WERI-Rb-1 (cell line): ENCODE measurements at regions not wholly inside any gene's neighbourhood (a gene's known extent, or its start where the extent isn't known, plus 50 kb on each side); places are given as distances from the start of the nearest gene placed in this dataset.
"Not testable (repeated sequence)": the region's sequence is repeated elsewhere in the genome, so short reads cannot be mapped to it uniquely, and the experiment has no call there.

Source experiments
- DNase-seq: peaks from one replicate; pipeline ENCODE4 v3.0.0-alpha.2; 2020
- H3K27ac ChIP-seq: fragments of 250-450 bp; sonication (Bioruptor Pico); 2 replicates; pipeline ENCODE4 v1.5.1; 2020; ENCODE audit warnings: mild to moderate bottlenecking, moderate library complexity
- H3K27me3 ChIP-seq: fragments of 250-450 bp; sonication (Bioruptor Pico); 2 replicates; pipeline ENCODE4 v1.5.1; 2021; ENCODE audit warnings: mild to moderate bottlenecking, low read depth, moderate library complexity; ENCODE audit not compliant: insufficient read depth, severe bottlenecking
- H3K36me3 ChIP-seq: fragments of 250-450 bp; sonication (Bioruptor Pico); 2 replicates; pipeline ENCODE4 v1.5.1; 2020; ENCODE audit warnings: mild to moderate bottlenecking, moderate library complexity
- H3K4me3 ChIP-seq: 2 replicates; pipeline ENCODE4 v1.5.1; 2011; ENCODE audit warnings: low read depth, mild to moderate bottlenecking, control low read depth, low read length
- H3K9me3 ChIP-seq: fragments of 250-450 bp; sonication (Bioruptor Pico); 2 replicates; pipeline ENCODE4 v1.5.1; 2021; ENCODE audit warnings: mild to moderate bottlenecking, moderate library complexity; ENCODE audit not compliant: severe bottlenecking
- TF ChIP-seq, protein P1 (sequence below): IDR thresholded peaks from 2 replicates; pipeline ENCODE4 v1.5.1; 2011; ENCODE audit warnings: low read depth, mild to moderate bottlenecking, control low read depth, inconsistent platforms, low read length

DNA sequence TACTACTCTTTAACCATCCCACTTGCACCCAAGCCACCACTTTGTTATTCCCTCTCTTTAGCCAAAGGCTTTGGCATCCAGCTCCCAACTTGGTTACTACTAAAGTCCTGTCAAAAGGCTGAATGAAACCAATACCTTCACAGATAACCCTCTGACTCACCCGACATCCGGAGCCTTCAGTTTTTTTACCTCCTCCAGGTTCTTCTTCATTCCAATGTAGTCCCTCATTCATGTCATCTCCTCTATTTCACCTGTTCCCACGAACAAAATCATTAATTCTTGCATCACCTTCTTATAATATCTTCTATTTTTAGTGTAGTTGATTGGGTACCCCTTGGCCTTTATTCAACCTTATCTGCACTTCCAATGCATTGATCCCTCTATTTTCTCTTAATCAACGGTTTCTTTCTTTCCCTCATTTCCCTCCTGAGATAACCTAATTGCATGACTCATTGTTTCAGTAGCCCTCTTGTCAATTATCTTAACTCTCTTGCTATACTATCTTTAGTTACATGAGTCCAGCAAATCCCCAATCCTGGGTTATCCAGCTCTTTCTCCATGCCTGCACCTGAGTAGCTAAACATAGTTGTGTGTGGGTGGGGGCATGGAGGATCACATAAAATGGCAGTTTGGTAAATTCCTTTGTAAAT, 87.2 kb upstream of the COL1A2 start:
- Histone ChIP-seq H3K4me3 (no peak overlapping the region), H3K27me3 (no peaks in the 10 kb centered on the region), H3K9me3 (no peaks in the 10 kb centered on the region), H3K27ac (no peak overlapping the region), H3K36me3 (no peaks in the 10 kb centered on the region)
- TF ChIP-seq, protein P1, sequence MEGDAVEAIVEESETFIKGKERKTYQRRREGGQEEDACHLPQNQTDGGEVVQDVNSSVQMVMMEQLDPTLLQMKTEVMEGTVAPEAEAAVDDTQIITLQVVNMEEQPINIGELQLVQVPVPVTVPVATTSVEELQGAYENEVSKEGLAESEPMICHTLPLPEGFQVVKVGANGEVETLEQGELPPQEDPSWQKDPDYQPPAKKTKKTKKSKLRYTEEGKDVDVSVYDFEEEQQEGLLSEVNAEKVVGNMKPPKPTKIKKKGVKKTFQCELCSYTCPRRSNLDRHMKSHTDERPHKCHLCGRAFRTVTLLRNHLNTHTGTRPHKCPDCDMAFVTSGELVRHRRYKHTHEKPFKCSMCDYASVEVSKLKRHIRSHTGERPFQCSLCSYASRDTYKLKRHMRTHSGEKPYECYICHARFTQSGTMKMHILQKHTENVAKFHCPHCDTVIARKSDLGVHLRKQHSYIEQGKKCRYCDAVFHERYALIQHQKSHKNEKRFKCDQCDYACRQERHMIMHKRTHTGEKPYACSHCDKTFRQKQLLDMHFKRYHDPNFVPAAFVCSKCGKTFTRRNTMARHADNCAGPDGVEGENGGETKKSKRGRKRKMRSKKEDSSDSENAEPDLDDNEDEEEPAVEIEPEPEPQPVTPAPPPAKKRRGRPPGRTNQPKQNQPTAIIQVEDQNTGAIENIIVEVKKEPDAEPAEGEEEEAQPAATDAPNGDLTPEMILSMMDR = no peak
- DNase-seq = no peak

DNA sequence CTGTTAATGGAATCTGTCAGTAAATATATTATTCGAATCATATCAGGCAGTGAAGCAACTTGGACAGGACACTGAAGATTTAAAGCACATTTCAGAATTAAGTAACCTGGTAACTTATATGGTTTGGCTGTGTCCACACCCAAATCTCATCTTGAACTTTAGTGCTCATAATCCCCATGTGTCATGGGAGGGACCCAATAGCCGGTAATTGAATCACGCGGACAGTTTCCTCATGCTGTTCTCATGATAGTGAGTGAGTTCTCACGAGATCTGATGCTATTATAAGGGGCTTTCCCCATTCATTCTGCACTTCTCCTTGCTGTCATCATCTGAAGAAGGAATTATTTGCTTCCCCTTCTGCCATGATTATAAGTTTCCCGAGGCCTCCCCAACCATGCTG, 83.2 kb upstream of the COL1A2 start:
- peak; percentile 26 for DNase-seq
- no peaks in the 10 kb centered on the region for H3K9me3 ChIP-seq
- H3K27me3 ChIP-seq = no peaks in the 10 kb centered on the region
- no peaks in the 10 kb centered on the region for H3K36me3 ChIP-seq
- no peak overlapping the region for H3K4me3 ChIP-seq
- TF ChIP-seq, protein P1 = no peak
- H3K27ac ChIP-seq = peak overlapping the region; percentile 19; the same call in 1 of the 2 replicates

DNA sequence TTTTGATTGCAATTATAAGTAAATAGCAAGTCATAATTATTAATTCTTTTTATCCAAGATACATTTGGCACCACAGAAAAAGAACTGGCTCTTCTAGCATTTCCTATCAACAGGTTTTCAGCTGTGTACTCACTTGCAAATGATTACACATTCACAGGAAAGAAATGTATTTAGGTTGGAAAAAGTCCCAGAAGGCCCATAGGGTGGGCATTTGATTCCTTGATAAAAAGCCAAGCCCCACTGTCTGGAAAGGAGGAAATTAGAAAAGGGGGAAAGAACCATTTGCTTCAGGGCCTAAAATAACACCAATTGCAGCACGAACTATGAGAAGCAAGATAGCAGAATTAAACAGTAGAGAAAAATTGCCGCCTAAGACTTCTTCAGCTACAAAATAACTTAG, 80.8 kb upstream of the COL1A2 start:
- TF ChIP-seq, protein P1 = no peak
- no peaks in the 10 kb centered on the region for H3K36me3 ChIP-seq
- DNase-seq = no peak
- H3K9me3 ChIP-seq = no peaks in the 10 kb centered on the region
- H3K27me3 ChIP-seq = no peaks in the 10 kb centered on the region
- H3K4me3 ChIP-seq = no peak overlapping the region
- H3K27ac ChIP-seq = peak overlapping the region; percentile 78

DNA sequence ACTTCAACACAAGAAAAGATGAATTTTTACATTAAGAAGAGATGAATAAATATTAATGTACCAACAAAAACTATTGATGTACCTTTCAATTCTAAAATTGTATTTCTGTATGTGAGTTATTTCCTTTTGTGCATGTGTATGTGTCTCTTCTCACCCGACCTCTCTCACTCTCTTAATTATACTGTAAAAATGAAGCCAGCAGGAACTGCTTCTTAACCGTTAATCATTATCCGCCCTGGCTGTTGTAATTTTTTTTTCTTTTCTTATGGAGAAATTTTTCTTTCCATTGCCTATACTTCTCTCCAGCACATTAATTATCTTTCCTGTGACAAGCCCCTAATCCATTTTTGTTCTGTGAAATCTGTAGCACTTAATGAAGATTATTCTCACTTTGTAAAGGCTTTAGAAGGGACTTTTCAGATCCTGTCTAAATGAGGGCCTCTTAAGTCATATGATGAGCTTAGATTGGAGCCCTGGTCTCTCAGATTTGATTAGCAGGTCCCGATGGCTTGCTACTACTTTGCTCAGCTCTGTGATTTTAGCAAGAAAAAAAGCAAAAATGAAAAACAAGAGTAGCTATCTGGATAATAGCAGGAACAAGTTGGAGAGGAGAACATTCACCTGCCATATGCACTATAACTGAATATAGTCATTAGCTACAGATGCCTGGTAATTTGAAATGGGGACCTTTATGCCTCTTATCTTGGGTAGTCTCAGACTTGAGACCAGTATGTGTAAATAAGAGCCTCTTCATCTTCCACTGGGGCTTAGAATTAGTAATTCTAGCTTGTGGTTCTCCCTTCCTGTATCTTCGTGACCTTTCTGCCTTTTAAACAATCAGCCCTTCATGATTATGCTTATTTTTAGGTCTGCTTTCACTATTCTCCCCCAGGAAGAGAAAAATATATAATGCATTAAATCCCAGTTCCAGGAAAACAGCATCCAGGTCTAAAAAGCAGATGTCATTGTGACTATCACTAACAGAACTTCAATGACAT, 80.0 kb upstream of the COL1A2 start:
- DNase-seq = peak; percentile 40
- Histone ChIP-seq H3K9me3 (peaks cover 3% of the 10 kb centered on the region), H3K27ac (peak overlapping the region; percentile 78), H3K4me3 (peak overlapping the region; percentile 32), H3K27me3 (no peaks in the 10 kb centered on the region), H3K36me3 (no peaks in the 10 kb centered on the region)
- TF ChIP-seq, protein P1 = no peak

DNA sequence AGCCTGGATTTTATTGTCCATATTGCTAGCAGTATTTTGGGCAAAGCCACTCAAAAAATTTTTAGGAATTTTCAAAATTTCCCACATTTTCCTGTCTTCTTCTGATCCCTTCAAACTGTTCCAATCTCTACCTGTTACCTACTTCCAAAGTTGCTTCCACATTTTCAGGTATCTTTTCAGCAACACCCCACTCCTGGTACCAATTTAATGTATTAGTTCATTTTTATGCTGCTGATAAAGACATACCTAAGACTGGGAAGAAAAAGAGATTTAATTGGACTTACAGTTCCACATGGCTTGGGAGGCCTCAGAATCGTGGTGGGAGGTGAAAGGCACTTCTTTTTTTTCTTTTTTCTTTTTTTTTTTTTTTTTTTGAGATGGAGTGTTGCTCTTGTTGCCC, 73.6 kb upstream of the COL1A2 start:
- H3K4me3 ChIP-seq, H3K27ac ChIP-seq, H3K27me3 ChIP-seq, DNase-seq, H3K36me3 ChIP-seq: not testable (repeated sequence)
- H3K9me3 ChIP-seq = peaks cover 25% of the 10 kb centered on the region

DNA sequence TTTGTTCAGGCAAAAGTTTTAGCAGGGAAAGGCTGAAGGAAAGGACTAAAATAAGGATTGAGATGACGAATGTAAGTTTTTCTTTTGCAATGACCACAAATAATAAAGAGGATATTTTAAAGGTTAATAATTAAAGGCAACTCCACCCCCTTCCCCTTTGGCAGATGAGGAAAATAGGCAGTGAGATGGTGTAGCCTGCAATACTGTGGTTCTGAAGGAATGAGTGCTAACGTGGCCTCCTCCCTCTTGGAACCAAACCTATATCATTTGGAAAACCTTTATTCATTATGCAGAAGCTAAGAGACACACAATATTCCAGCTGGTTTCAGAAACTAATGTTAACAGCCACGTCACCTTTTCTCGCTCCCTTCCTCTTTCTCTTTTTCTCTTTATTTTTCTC, 70.9 kb upstream of the COL1A2 start:
- DNase-seq = no peak

More for the DNA sequence above, 70.9 kb upstream of the COL1A2 start:
- H3K4me3 ChIP-seq = no peak overlapping the region
- H3K9me3 ChIP-seq = peaks cover 36% of the 10 kb centered on the region
- H3K27ac ChIP-seq = no peak overlapping the region
- no peaks in the 10 kb centered on the region for H3K36me3 ChIP-seq
- TF ChIP-seq, protein P1 = no peak
- H3K27me3 ChIP-seq = no peaks in the 10 kb centered on the region
